ENCODE measurements at regions not wholly inside any gene's neighbourhood (a gene's known extent, or its start where the extent isn't known, plus 50 kb on each side); places are given as distances from the start of the nearest gene placed in this dataset.

DNA sequence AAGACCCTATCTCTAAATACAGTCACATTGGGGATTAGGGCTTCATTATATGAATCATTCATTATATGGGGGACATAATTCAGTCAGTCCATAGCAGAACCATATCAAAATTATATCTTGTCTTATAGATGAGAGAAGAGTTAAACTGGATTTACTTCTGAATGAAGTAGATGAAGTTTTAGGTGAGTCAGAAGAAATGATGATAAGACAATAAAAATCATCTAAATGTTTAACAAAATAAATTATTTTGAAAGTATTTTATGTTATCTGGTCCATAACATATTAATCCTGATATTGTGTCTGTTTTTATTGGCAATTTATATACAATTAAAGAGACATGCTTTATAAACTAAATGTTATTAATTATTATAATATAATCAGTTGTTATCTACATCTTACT lies 76.9 kb upstream of the EFCAB3 start:
- H3K79me2 ChIP-seq (replicated peaks; ENCODE audit: insufficient read depth), result no peaks in the 10 kb centered on the region
- Mint-ChIP-seq H3K27me3 (ENCODE audit: insufficient read depth, low read depth, poor library complexity) (no peaks in the 10 kb centered on the region), H3K9me3 (no peaks in the 10 kb centered on the region; the same call in 1 of the 3 replicates)

GRCh38 chr17:62300697-62301096 lies 79.7 kb upstream of the EFCAB3 start:
- H3F3A ChIP-seq (replicated peaks; ENCODE audit: low read depth), result no peaks in the 10 kb centered on the region
- no peaks in the 10 kb centered on the region for H3K27me3 ChIP-seq (ENCODE audit: insufficient read depth)
- Mint-ChIP-seq H3K27ac (no peak overlapping the region), H3K27me3 (ENCODE audit: insufficient read depth, low read depth, poor library complexity) (no peaks in the 10 kb centered on the region), H3K4me1 (no peaks in the 10 kb centered on the region), H3K36me3 (ENCODE audit: low read depth) (no peaks in the 10 kb centered on the region), H3K4me3 (no peak overlapping the region), H3K9me3 (no peaks in the 10 kb centered on the region; the same call in 1 of the 3 replicates)
- no peak overlapping the region for H2AFZ ChIP-seq
- H3K36me3 ChIP-seq (ENCODE audit: insufficient read depth), result no peaks in the 10 kb centered on the region
- no peak overlapping the region for H3K4me3 ChIP-seq
- H4K20me1 ChIP-seq (replicated peaks; ENCODE audit: insufficient read depth), result no peaks in the 10 kb centered on the region
- H3K9me2 ChIP-seq (ENCODE audit: insufficient read depth), result no peaks in the 10 kb centered on the region
- H3K79me2 ChIP-seq (replicated peaks; ENCODE audit: insufficient read depth), result no peaks in the 10 kb centered on the region
- H3K27ac ChIP-seq (ENCODE audit: low read depth), result no peak overlapping the region
- H3K4me1 ChIP-seq (ENCODE audit: insufficient read depth), result no peaks in the 10 kb centered on the region
- ATAC-seq (no peak), DNase-seq (ENCODE audit: low spot score) (no peak)
- no peak overlapping the region for H3K4me2 ChIP-seq
- TF ChIP-seq ZNF331 (CRISPR knock-in tag; IDR thresholded peaks at IDR 0.05; ENCODE audit: low read depth) (no peak), ZNF462 (CRISPR knock-in tag; IDR thresholded peaks at IDR 0.05) (no peak), CREB1 (CRISPR knock-in tag; IDR thresholded peaks at IDR 0.05; ENCODE audit: low read depth) (no peak), ZNF114 (CRISPR knock-in tag; IDR thresholded peaks at IDR 0.05) (no peak), JUNB (IDR thresholded peaks at IDR 0.05; ENCODE audit: unreplicated experiment) (no peak), ETS1 (IDR thresholded peaks at IDR 0.05) (no peak), REST (IDR thresholded peaks at IDR 0.05; ENCODE audit: unreplicated experiment) (no peak), EZH2phosphoT487 (IDR thresholded peaks at IDR 0.05; ENCODE audit: unreplicated experiment) (no peak), STAT1 (IDR thresholded peaks at IDR 0.05; ENCODE audit: unreplicated experiment) (no peak), CTCF (conservative IDR thresholded peaks at IDR 0.05; ENCODE audit: low read depth in 2 of 2) (no peak)

More for the DNA sequence above, 76.9 kb upstream of the EFCAB3 start:
- Histone ChIP-seq H3K36me3 (ENCODE audit: insufficient read depth) (no peaks in the 10 kb centered on the region), H3K27me3 (ENCODE audit: insufficient read depth) (no peaks in the 10 kb centered on the region), H3K27ac (ENCODE audit: low read depth) (no peak overlapping the region), H3K4me3 (no peak overlapping the region), H3K9me2 (ENCODE audit: insufficient read depth) (no peaks in the 10 kb centered on the region), H3K4me2 (no peak overlapping the region), H3F3A (replicated peaks; ENCODE audit: low read depth) (no peaks in the 10 kb centered on the region), H4K20me1 (replicated peaks; ENCODE audit: insufficient read depth) (no peaks in the 10 kb centered on the region), H2AFZ (no peak overlapping the region), H3K4me1 (ENCODE audit: insufficient read depth) (no peaks in the 10 kb centered on the region)
- Mint-ChIP-seq H3K27ac (no peak overlapping the region), H3K4me1 (no peaks in the 10 kb centered on the region), H3K36me3 (ENCODE audit: low read depth) (no peaks in the 10 kb centered on the region), H3K4me3 (no peak overlapping the region)
- no peak for TF ChIP-seq JUNB (IDR thresholded peaks at IDR 0.05; ENCODE audit: unreplicated experiment)
- no peak for DNase-seq (ENCODE audit: low spot score)
- no peak for ATAC-seq
